ENCODE measurements at regions not wholly inside any gene's neighbourhood (a gene's known extent, or its start where the extent isn't known, plus 50 kb on each side); places are given as distances from the start of the nearest gene placed in this dataset.
A peak's percentile ranks its signal among the peaks of the same experiment; 100 is the strongest.

DNA sequence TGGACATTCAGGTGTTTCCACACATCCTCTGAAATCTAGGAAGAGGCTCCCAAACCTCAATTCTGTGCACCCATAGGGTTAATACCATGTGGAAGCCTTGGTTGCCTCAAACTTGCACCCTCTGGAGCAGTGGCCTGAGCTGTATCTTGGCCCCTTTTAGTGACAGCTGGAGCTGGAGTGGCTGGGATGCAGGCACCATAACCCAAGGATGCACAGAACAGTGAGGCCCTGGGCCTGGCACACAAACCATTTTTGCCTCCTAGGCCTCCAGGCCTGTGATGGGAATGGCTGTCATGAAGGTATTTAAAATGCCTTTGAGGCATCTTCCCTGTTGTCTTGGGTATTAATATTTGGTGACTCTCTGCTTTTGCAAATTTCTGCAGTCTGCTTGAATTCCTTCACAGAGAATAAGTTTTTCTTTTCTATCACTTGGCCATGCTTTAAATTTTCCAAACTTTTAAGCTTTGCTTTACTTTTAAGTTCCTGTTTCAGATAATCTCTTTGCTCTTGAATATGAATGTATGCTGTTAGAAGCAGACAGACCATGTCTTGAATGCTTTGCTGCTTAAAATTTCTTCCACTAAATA, 1594.5 kb upstream of the PCDH20 start:
- no peak for DNase-seq (ENCODE audit: low read depth in 2 of 2)

DNA sequence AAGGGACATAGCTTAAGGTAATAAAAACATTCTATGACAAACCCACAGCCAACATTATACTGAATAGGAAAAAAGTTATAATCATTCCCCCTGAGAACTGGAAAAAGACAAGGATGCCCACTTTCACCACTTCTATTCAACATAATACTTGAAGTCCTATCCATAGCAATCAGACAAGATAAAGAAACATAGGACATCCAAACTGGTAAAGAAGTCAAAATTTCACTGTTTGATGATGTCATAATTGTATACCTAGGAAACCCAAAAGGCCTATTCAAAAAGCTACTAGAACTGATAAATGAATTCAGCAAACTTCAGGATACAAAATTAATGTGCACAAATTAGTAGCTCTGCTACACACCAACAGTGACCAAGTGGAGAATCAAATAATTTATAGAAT, 1590.0 kb upstream of the PCDH20 start:
- DNase-seq (ENCODE audit: low read depth in 2 of 2), result no peak

DNA sequence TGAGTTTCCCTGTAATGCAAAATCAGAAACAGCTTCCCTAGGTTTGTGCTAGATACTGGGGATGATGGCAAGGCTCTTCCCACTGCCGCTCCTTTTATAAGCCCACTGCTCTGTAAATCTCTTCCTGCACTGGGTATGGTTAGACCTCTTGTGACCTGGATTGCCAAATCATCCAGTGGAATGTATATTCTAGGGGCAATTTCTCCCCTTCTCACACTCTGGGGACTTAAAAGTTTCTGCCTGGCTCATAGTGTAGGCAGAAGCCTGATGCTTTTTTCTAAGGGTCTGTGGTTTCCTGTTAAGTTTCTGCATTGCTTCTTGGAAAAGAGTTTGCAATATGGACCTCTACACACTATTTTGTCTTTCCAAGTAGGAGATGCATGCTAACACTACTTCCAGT, 1582.0 kb upstream of the PCDH20 start:
- DNase-seq (ENCODE audit: low read depth in 2 of 2), result no peak

DNA sequence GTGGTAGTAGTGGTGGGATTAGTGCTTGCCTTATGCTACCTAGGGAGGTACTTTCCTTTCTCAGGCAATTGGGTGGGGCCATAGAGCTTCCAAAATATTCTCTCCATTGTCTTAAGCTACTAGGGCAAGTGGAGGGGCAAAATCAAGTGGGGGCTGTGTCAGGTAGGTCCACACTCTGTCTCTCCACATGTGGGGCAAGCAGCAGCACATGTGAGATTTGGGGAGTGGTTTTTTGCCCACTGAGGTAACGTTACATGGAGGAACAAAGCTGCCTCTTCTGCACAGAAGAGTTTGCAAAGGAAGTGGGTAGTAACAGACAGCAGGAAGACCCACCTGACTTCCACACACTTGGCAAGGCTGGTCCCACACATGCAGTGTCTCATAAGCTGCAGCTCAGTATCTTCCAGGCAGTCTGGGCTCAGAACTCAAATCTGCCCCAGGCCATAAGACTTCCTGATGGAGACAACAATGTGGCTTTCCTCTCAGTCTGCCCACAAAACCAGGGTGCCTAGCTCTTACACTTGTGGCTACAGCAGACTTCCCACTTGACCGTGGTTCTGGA, 1581.5 kb upstream of the PCDH20 start:
- no peak for DNase-seq (ENCODE audit: low read depth in 2 of 2)

DNA sequence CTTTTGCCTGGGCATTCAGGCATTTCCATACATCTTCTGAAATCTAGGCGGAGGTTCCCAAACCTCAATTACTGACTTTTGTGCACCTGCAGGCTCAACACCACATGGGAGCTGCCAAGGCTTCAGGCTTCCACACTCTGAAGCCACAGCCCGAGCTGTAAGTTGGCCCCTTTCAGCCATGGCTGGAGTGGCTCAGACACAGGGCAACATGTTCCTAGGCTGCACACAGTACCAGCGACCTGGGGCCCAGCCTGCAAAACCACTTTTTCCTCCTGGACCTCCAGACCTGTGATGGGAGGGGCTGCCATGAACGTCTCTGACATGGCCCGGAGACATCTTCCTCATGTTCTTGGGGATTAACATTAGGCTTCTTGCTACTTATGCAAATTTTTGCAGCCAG, 1558.2 kb upstream of the PCDH20 start:
- DNase-seq (ENCODE audit: low read depth in 2 of 2), result no peak

DNA sequence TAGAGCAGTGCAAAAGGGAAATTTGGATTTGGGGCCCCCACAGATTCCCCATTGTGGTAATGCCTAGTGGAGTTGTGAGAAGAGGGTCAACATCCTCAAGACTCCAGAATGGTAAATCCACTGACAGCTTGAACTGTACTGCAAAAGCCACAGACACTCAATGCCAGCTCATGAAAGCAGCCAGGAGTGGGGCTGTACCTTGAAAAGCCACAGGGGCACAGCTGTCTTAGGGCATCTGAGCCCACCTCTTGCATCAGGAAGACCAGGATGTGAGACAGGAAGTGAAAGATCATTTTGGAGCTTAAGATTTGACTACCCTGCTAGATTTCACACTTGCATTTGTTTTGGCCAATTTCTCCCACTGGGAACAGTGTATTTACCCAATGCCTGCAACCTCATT, 1548.9 kb upstream of the PCDH20 start:
- DNase-seq (ENCODE audit: low read depth in 2 of 2), result no peak

DNA sequence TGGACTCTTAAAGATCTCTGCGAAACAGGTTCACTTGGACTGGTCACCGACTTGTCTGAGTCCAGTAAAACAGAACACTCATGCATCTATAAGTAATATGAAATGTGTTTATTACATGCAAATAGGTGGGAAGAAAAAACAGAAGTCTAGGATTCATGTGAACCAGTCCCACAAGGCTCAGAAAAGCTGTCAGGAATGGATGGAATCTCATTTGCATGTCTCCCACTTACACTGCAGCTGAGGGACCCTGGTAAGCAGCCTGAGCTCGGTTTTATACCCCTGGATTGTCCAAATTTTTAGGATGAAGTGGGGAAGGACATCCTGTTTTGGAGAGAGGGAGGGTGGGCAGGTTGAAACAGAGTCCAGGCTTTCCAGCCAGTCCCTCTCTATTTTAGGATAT, 1545.1 kb upstream of the PCDH20 start:
- DNase-seq (ENCODE audit: low read depth in 2 of 2), result no peak

DNA sequence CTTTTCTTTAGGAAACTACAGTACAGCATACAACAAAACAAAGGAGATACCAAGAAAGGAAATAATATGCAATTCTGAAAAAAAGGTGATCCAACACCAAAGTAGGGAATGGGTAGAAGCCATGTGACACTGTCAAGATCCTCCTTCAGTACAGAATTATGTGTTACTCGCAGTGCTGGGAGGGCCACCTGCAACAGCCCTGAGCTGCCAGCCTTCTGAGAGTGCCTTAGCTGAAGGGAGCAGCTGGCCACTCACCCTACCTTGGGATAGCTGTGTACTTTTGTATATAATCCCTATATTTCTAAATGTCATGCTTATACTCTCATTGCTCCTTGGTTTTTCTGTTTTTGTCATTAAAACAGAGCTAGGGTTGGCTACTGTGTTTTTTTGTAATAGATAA, 1518.2 kb upstream of the PCDH20 start:
- no peak for DNase-seq (ENCODE audit: low read depth in 2 of 2)

DNA sequence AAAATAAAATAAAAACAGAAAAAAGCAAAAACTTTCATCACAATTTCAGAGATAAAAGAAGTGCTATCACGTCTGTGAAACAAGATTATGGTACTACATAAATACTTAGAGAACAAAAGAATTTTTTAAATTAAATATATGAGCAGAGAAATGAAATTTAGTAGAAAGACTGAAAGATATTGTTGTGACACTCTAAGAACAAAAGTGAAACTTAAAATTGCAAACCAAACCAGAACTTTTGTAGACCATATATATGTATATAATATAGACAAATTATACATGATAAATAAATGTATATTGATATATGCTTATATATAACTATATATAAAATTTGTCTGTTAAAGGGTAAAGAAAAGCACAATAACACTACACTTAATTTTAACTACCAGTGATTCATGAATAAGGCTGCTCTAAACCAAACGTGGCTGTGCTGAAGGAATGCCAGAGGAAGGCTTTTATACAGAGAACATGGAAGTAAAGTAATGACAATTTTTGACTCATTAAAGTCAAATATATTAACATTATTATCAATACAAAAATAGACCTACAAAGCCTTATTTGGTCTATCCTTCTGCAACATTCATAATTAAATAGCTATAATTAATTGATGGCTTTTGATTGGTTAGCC, 1516.7 kb upstream of the PCDH20 start:
- peak in 1 of 2 experiments; percentile 9 for DNase-seq (ENCODE audit: low read depth in 2 of 2)

DNA sequence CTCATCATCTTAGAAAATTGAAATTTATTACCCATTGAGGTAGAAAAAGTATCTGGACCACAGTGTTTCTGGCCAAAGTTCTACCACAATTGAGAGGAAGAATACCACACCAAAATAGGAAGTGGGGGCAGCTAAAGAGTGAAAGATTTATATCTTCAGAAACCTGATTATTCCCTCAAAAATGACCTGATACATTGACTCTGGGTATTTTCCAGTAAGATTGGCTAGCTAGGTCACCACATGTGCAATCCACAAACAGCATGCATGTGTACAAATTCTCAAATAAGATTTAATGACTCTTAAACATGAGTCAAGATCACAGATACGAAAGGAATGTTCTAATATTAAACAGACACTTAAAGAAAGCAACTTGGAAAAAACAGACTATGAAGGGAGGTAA, 1516.2 kb upstream of the PCDH20 start:
- peak; percentile 42 for DNase-seq (ENCODE audit: low read depth in 2 of 2)

DNA sequence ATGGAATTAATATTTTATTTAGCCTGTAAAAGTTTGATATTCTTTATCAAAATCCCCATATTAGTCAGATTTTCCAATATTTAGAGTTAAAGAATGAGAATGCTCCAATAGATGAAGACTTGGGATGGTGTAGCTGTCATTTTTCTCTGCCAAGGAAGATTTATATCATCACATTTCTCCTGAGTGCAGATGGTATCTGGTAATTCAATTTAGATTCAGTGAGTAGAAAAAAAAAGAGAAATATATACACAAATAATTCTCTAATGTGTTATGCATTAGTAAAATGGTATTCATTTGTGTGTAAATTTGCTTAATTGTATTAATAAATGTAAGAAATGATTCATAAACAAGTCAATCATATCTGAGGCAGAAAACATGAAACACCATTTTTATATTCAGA, 1508.7 kb upstream of the PCDH20 start:
- no peak for DNase-seq (ENCODE audit: low read depth in 2 of 2)

DNA sequence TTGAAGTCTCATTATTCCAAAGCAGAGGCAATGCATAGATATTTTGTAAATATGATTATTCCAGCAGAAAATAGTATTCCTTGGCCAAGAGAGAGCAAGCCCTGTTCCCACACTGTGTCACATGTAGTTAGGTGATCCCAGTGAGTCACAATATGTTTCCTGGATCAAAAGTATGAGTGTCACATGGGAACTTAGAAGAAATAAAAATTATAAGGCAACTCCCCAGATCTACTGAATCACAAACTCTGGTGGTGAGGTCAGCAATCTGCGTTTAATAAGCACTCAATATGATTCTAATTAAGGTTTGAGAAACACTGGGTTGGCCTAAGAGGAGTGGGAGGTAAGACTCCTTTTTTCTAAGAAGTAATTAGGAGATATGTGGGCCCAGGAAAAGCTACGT, 1504.5 kb upstream of the PCDH20 start:
- DNase-seq (ENCODE audit: low read depth in 2 of 2), result peak in 1 of 2 experiments; percentile 3

DNA sequence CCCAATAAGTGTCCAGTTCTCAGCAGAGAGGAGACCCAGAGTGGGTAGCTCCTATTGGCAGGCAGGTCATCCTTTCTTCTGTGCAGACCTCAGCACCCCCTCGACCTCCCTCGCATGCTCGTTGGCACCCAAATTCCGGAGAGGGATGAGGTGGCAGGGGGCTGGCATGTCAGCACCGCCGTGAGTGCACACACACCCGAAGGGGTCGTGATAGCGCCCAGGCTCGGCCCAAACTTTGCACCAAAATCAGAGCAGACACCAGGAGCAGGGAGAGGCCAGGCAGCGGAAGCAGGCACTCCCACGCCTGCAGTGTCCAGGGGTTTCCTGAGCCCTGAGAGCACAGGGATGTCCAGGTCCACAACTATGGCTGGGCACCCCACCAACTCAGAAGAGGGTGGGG, 1503.8 kb upstream of the PCDH20 start:
- DNase-seq (ENCODE audit: low read depth in 2 of 2), result no peak

DNA sequence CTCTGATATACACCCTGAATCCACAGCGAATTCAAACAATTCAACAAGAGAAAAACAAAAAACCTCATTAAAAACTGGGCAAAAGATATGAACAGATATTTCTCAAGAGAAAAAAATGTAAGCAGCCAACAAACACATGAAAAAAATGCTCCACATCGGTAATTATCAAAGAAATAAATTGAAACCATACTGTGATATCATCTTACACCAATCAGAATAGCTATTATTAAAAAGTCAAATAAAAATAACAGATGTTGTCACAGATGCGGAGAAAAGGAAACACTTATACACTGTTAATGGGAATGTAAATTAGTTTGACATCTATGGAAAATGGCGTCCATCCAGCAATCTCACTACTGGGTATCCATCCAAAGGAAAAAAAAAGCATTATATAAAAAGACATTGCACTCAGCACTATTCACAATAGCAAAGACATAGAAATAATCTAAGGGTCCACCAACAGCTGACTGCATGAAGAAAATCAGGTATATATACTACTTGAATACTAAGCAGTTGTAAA, 1495.0 kb upstream of the PCDH20 start:
- no peak for DNase-seq (ENCODE audit: low read depth in 2 of 2)

DNA sequence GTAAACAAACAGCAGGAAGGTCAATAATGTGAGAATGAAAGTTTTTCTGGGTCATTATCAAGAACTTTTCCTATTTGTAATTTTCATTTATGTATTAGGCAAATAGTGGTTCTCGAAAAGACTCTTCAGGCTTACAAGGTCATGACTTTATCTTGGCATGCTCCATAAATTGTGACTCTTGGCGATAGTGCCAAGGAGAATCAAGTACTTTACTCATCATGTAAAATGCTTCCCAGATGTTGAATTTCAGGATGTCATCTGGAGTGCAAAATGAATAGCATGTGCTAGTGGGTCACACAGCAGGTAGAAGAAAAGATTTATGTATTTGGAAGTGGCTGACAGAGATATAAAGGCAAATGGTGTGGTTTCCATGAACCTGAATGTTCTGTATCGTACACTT, 1492.7 kb upstream of the PCDH20 start:
- DNase-seq (ENCODE audit: low read depth in 2 of 2), result no peak

DNA sequence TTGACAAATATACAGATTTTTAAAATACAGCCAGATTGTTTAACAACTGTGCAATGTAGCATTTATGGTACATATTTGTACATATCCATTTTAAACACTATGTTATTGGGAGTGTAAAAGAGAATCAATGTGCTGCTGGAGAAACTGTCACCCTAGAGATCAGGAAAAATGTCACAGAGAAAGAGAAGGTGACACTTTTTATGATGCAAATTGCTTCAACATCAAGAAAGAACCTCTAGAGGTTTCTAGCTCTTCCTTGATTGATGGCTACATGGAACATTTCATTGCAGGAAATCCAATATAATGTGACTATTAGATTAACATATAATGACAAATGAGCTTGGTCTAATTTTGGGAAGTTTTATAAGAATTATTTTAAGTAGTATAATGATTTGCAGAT, 1491.2 kb upstream of the PCDH20 start:
- no peak for DNase-seq (ENCODE audit: low read depth in 2 of 2)

DNA sequence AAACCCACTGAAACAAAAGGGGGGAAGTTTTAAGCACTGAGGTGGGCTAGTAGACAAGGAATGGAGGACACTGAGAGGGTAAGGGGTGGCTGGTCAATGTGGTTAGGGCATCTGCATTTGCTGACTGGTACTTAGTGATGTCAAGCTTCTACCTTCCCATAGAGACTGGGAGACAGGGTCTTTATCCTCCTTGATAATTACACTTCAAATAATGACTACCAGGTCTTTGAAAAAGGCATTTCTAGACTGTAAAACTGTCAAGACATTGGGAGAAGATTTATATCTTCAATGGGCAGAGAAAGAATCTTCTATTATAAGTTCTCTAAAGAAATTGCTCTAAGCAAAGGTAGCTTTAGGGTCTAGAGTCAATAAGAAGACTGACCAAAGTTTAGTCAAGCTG, 1490.8 kb upstream of the PCDH20 start:
- no peak for DNase-seq (ENCODE audit: low read depth in 2 of 2)

DNA sequence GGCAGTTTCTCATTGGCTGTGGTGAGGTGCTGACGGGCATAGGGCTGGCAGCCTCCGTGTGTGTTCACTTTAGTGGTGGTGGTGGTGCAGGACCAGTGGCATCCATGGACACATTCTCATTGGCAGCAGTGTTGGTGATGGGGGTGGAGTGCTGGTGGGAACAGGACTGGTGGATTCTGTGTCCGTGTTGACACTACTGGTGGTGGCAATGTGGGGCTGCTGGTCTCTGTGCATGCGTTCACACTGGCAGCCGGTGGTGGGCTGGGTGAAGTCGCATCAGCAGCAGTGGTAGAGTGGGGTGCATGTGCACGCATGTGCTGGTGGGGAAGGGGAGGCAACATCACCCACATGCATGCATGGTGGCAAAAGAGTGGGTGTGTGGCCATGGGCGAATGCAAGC, 1471.4 kb upstream of the PCDH20 start:
- no peak for DNase-seq (ENCODE audit: low read depth in 2 of 2)

DNA sequence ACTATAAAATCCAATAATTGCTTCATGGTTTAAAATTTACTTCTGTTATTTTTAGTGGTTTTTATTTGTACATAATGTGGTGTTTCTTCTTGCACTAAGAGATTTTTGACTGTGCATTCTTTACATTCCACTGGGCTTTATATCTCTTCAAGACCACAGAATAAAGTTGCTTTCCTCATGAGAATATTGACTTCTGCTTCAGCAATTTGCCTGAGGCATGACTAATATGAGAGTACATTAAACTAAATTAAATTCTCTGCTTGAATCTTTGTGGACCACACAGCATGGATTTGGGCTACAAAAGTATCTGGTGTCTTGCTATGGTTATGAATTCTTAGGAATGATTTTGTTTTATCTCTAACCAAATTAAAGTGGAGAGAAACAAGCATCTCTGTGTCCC, 1463.4 kb upstream of the PCDH20 start:
- peak; percentile 36 to 61 for DNase-seq (ENCODE audit: low read depth in 2 of 2)

DNA sequence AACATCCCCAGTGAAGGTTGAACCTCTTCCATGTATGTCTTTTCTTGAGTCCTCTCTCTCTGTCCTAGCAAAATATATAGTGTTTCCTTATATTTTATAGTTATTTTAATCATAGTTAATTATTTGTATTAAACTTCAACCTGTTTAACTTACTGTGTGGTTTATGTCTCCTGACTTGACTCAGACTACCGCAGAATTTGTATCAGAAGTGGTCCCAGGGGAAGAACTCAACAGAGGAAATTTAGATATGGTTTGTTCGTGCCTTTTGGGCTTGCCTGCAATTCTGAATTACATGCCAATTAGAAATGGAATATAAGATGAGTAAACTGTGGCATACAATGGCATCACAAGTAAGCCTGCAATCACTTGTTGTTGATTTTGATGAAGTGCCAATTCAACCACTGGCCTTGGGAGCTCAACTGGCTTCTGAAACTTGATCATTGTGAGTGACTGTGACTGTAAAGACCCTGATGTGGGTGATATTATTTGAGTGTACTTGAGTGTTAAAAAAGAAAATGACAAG, 1459.5 kb upstream of the PCDH20 start:
- no peak for DNase-seq (ENCODE audit: low read depth in 2 of 2)

DNA sequence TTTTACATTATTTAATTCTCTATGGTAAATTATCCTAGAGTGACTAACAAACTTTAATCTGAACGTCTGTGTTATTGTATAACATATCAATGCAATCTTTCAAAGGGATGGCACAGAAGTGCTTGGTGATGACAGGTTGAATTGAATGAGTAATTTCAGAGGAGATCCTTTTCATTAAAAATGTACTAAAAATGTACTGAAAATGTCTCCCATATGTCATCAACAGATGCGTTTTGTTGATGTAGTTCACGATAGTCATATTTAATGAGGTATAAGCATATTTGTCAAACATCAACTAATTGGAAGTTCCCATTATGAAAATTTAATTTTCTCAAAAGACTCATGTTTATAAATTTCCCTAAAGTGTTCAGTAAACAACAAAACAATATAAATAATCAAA, 1434.7 kb upstream of the PCDH20 start:
- DNase-seq (ENCODE audit: low read depth in 2 of 2), result no peak

DNA sequence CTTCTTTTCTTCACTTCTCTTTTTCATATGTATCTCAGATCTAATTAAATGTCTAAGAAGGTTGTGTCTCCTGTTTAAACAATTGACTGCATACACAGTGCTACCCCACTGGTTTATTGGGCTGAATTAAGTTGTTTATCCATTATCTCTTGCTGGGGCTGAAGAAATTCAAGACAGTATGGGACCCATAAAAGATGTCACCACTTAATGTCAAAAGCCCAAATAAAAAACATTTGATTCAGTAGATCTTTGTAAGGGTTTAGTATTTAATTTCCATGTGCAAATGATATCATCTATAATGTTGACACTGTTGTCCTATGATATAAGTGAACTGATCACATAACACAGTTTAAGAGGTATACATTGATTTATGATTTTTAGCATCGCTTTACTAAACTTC, 1431.9 kb upstream of the PCDH20 start:
- no peak for DNase-seq (ENCODE audit: low read depth in 2 of 2)

DNA sequence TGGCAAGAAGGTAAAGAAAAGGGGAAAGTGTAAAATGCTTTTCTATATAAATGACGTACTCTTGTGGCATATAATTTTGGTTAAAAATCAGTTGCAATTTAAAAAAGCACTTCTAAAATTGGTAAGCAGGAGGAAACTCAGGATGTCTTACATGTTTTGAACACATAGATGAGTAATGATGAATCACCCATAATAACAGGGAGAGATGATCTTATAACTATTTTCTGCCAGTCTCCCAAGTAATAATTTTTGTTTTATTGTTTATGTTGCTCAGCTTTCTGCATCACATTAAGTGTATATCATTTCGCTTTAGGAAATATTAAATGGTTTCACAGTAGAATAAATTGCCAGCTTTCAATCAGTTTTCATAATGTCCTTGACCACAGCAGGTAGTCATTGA, 1430.7 kb upstream of the PCDH20 start:
- no peak for DNase-seq (ENCODE audit: low read depth in 2 of 2)
